HG02973 (cell line): ENCODE measurements at regions not wholly inside any gene's neighbourhood (a gene's known extent, or its start where the extent isn't known, plus 50 kb on each side); places are given as distances from the start of the nearest gene placed in this dataset.
"Not testable (repeated sequence)": the region's sequence is repeated elsewhere in the genome, so short reads cannot be mapped to it uniquely, and the experiment has no call there.

Experiments used
- ATAC-seq: cut with Tn5 transposase; IDR thresholded peaks from one replicate; pipeline ENCODE4 v1.9.1; 2021; ENCODE audit warnings: moderate library complexity; ENCODE audit not compliant: unreplicated experiment

DNA sequence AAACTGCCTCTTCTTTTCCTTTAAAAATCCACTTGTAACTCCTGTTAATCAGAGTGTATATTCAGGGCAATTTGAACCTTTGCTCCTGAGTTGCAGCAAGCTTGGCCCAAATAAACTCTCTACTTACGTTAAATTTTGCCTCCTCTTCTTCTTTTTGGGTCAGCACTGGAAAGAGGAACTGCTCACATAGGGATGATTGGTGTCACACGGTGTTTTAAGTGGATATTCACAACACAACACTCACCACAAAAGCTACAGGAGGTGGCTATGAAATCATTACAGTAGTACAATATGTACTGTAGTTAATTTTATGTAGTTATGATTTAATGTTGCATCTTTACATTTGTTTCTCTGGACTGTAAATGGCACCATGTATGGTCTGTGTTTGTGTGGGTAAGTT is 96.8 kb upstream of the DOCK9 start:
- ATAC-seq = no peak

DNA sequence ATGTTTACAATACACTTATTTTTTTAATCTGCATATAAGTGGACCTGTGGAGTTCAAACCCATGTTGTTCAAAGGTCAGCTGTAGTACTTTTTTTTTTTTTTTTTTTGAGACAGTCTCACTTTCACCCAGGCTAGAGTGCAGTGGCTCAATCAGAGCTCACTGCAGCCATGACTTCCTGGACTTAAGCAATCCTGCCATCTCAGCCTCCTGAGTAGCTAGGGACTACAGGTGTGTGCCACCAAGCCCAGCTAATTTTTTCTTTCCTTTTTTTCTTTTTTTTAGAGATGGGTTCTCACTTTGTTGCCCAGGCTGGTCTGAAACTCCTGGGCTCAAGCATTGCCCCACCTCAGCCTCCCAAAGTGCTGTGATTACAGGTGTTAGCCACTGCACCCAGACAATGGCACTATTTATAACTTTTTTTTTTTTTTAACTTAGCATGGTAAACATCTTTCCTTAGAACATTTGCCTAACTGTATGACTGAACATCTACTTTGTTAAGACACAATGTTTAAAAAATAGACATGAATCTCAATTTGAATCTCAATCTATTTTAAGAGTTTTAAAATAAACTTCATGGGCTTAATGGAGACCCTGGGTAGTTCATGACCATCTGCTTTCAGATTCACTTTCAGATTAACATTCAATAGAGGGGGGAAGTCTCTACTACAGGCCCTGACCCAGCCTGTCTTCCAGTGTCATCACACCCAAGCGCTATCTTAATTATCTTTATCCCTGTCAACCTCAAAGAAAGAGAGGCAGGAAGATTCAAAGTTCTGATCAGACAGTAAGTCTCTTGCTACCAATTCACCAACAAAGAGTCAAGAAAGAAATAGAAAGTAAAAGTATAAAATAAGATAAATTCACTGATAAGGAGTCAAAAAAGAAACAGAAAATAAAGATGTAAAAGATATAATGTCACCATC is 97.7 kb upstream of the DOCK9 start:
- ATAC-seq = peak; percentile 94

DNA sequence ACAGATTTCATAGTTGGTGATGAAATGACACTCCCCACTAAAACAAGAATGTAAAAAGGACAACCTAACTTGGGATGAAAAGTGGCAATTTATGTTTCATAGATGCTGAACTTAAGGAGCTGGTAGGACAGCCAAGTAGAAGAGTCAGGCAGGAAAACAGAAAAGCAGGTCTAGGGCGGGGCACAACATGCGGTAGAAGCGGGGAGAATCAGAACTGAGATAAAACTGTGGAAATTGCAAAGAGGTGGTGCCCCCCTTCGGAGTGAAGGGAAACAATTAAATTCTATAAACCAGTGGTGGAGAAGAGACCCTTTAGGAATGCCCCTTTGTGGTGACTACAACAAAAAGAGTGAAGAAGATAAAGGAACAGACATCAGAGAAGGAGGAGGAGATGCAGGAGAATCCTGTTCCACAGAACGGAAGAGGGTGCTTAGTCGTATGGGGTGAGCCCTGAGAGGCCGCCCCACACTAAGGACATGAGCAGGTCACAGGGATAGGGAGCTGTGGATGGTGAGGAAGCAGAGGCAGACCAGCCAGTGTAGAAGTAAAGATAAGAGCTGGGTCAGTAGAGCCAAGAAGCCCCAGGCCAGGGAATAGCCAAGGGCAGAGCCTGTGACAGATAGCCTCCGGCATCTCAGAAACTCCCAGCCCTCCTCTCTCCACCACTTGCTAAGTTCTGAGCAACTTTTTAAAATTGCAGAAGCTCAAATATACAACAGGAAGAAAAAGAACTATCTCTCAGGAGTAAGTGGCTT is 100.3 kb upstream of the DOCK9 start:
- no peak for ATAC-seq

DNA sequence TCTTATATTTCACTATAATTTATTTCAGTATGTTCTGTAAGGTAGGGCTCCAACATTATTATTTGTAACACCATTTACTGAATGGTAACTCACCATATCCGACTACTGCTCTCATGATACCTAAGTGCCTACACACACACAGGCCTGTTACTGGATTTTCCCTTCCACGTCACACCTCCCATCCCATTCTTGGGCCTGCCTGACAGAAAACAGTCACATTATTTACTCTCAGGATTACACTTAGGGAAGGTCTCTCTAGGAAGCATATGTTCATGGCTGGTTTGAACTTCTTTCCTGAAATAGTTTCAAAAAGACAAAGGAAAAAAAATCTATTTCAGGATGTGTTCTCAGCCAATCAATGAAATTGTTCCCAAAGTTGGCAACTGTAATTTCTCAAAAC is 102.3 kb upstream of the DOCK9 start:
- no peak for ATAC-seq

DNA sequence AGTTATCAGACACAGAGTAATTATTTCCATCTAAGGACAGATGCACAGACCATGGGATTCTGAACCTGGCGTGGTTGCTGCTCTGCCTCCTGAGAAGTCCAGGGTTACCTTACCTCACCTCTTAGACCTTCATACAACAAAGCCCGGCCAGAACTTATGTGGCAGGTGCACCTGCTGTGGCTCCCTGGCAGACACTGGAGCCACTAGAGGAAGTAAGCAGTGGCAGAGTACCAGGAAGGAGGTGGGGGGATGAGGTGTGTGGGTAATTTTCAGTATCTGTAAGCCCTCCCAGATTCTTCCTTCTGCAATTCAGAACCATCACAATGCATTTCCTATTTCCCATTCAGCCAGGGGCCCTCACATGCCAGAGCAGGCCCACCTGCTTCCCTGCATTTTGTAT is 106.1 kb upstream of the DOCK9 start:
- no peak for ATAC-seq

DNA sequence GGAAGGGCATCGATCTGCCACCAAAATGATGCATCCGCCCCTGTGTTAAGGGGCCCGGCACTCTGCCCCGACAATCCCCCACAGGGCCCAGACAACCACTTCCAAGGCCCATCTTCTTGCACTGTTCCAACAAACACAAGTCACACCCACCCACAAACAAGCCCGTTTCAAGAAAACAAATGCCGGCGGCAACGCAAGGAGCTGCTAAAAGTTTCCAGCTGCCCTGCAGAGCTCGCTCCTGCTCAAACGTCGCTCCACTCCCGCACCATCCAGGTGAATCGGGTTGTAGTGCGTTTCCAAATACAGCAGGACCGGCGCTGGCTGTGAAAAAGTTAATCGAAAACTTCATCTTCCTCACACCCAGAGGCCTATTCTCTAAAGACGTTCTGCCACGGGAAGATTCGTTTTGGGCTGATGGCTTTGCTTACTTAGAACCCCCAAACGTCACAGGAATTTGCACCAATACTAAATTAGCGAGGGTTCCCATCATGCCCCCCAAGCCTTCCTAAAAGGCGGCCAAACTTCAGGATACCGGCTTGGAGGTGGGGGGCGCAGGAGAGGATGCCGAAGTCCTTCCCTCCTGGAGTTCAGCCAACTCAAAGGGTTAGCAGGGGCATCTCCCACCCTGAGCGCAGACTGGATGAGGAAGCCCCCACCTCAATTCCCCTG is 107.4 kb upstream of the DOCK9 start:
- ATAC-seq = no peak

DNA sequence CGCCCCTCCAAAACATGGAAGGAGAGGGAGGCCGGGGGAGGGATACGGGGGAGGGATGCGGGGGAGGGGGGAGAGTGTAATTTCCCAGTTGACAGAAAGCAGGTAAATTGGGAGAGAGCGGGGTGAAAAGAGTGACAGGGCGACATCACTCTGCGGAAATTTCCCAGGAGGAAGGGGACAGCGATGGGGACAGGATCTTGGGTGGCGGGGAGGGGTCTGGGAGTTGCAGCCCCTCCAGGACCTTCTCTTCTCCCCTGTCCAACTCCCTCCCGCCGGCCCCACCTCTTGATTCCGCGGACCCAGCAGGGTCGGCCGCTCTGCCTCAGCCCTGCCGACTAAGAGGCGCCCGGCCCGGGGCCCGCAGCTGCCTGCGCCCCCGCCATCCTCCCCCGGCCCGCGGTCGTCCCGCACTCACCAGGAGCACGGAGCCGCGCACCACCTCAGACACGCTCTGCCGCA is 108.0 kb upstream of the DOCK9 start:
- ATAC-seq = no peak

DNA sequence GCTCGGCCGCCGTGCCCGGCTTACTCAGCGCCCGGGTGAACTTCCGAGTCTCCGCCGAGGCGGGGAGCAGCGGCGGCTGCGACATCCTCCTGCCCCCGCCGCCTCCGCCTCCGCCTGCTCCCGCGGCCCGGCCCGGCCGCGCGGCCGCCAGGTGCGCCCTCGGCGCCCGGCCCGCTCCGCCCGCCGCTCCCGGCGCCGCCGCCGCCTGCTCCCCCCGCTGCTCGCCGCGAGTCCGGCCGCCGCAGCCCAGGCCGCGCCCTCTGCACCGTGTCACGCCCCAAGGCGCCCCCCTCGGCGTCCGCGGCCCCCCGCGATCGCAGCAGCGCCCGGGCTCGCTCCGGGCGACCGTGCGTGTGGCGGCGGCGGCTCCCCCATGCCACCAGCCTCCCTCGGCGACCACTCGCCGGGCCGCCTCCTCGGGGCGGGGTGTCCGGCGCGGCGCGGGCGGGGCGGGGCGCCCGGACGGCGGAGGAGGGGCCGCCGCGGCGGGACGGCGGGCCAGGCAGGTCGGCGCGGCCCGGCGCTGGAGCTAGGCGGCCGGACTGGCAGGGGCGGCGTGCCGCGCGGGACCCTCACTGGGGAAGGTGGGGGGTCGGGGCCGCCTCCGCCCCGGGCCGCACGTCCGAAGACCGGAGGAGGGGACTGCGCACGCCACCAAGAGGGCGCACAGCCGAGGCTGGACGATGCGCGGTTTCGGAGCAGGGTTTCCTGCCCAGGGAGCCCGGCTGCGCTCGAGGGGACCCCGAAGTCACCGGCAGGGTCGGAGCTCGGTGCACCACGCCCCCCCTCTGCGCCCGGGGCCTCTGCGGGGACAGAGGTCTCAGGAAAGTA is 108.6 kb upstream of the DOCK9 start:
- ATAC-seq = peak; percentile 46

DNA sequence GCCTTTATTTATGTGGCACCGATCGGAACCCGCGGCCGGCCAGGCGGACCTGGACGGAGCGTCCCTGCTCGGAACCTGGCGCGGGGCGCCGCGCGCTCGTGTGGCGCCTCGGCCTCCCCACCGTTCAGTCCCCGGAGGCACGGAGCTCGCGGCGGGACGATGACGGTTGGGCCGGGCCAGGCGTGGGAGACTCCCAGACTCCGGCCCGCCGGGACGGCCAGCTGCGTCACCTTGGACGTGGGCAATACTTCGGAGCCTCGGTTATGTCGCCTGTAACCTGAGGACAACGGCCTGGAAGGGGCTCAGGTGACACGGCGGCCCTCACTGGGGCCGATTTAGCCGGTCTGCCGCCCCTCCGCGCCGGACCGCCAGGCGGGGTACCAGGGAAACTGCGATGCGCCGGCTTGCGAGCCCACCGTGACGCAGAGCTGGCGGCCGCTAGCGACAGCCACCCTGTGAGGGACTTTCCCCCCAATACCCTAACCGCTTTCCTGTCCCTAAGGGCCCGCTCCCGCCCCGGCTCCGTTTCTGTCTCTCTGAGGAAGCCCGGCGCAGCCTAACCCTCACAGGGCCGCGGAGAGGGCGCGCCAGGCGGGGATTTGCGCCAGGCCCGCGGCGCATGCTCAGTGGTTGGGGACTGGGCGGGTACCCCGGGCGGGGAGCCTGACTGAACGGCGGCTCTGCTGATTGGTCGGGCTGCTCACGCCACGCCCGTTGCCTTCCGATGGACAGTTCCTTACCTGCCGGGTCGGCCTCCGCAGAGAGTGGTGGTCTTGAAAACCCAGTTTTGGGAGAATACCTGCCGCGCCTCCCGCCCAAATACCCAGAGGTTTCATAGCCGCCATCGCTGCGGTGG is 109.5 kb upstream of the DOCK9 start:
- ATAC-seq = peak; percentile 78

DNA sequence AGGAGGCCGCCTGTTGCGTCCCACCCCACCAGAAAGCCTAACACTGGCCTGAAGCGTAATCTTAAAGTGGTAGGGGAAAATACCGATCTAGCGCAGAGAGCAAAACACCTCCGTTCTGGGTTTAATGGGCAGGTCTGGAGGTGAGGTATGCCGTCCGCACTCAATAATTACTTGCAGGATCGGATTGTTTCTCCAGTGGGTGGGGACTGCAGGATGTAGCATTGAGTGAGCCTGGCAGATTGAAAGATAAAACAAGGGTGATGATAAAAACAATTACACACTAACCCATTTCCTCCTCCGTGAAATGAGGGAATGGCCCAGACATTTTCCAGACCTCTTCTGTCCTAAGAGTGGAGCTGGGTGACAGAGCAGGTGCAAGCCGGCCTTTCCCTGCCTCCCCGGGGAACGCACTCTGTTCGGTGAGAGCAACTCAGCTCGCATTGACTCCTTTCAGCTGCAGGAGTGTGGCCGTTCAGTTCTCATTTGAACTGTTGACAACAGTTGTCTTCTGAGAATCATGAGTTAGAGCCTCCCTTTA is 110.2 kb upstream of the DOCK9 start:
- ATAC-seq = peak; percentile 23

DNA sequence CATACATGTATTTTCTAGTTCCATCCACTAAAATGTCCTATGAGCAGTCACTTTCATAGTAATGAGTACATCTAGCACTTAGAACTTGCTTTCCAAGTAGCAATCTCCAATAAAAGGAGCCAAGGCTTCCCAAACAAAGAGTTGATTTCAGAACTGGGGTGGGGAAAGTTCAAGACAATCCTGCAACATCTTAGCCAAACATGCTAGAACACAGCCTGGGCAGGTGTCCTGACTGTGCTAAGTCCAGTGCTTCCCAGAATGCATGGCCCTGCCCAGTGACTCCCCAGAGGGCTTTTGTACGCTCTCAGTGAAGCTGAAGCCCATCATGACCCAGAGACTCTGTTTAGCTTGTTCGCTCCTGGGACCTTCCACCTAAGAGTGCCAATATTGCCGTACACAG is 106.7 kb upstream of the UBAC2 start:
- ATAC-seq = no peak

DNA sequence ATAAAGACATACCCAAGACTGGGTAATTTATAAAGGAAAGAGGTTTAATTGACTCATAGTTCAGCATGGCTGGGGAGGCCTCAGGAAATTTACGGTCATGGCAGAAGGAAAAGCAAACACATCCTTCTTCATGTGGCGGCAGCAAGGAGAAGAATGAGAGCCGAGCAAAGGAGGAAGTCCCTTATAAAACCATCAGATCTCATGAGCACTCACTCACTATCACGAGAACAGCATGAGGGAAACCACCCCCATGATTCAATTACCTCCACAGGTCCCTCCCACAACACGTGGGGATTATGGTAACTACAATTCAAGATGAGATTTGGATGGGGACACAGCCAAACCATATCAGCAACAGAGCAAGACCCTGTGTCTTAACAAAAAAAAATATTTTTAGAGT is 98.8 kb upstream of the UBAC2 start:
- not testable (repeated sequence) for ATAC-seq

DNA sequence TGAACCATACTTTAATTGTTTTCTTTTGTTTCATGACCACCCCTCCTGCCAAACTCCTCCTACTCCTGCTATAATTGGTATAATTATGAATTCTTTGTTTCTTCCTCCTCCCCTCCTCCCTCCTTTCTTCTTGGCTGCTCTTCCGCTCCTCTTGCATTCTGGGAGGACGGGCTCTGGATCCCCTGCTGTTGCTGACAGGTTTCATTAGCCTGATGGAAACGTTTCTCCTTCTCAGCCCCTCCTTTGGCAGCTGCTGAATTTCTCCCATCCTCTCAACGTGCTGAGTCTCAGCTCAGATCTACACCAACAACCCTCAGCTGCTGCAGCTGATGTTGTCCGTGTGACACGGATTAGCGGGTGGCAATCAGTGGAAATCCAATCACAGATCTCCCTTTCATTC is 97.1 kb upstream of the UBAC2 start:
- ATAC-seq = no peak

DNA sequence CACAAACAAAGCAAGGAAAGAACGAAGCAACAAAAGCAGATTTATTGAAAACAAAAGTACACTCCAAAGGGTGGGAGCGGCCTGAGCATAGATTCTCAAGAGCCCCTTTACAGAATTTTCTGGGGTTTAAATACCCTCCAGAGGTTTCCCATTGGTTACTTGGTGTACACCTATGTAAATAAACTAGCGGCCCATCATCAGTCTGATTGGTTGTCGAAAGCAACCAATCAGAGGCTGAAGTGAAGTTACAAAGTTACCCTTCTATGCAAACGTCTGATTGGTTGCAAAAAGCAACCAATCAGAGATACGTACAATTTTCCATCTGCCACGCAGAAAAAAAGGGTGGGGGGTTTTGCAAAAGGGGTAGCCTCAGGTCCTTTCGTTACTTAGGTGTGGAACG is 96.3 kb upstream of the UBAC2 start:
- ATAC-seq = no peak

DNA sequence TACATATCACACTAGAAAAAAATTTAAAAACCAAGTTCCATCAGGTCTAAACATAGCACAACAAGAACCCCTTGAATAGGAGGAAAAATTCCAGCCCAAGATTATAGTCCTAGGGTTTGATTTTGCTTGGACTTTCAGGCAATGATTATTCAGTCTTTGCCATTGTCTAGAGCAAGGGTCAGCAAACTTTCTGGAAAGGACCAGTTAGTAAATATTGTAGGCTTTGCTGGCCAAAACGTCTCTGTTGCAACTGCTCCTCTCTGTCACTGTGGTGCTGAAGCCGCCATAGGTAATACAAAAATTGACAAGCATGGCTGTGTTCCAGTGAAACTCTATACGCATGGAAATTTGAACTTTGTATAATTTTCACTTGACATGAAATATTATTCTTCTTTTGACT is 95.5 kb upstream of the UBAC2 start:
- ATAC-seq = no peak

DNA sequence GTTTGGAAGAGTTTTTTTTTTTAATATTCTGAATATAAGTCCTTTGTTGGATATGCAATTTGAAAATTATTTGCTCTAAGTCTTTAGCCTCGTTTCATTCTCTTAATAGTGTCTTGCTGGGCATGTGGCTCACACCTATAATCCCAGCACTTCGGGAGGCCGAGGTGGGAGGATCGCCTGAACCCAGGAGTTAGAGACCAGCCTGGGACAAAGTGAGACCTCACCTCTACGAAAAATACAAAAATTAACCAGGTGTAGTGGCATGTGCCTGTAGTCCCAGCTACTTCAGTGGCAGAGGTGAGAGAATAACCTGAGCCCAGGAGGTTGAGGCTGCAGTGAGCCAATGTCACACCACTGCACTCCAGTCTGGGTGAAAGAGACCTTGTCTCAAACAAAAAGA is 87.3 kb upstream of the UBAC2 start:
- no peak for ATAC-seq

DNA sequence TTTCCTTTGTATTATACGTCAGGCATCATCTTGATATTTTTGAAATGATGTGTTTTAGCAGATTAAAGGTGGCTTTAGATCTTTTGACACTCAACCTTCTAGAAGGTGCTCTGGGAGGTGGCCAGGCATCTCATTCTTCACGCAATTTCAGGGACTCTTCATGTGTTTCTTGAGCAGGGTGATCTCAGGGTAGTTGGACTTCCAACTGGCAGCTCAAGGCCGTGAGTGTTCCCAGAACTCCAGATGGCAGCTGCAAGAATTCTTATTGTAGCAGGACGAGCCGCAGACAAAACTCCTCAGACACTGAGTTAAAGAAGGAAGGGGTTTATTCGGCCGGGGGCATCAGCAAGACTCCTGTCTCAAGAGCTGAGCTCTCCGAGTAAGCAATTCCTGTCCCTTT is 82.5 kb upstream of the UBAC2 start:
- no peak for ATAC-seq

DNA sequence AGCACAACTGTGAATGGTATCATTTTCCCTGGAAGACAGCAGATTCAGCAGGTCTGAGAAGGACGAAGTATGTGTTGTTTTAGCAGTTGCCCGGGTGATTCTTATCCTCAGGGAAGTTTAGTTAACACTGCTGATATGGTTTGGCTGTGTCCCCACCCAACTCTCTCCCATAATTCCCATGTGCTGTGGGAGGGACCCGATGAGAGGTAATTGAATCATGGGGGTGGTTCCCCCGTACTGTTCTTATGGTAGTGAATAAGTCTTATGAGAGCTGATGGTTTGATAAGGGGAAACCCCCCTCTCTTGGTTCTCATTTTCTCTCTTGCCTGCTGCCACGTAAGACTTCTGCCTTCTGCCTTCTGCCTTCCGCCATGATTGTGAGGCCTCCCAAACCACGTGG is 81.0 kb upstream of the UBAC2 start:
- ATAC-seq = no peak

DNA sequence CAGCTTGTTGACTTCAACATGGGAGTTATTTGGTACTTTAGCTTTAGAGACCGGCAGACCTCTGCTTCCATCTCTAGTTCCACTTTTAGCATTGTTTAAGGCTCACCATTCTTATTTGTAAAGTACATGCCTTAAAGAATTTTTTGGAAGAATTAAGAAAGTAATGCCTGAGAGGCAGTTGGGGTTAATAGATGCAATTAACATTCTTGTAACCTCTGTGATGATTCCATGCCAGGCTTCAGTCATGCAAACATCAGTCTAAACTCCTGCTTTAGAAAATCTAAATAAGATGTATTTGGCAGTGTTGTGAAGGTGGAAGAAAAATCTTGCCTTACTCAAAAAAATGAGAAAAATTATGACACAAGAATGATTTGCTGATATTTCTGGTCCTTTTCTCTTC is 79.9 kb upstream of the UBAC2 start:
- ATAC-seq = no peak

DNA sequence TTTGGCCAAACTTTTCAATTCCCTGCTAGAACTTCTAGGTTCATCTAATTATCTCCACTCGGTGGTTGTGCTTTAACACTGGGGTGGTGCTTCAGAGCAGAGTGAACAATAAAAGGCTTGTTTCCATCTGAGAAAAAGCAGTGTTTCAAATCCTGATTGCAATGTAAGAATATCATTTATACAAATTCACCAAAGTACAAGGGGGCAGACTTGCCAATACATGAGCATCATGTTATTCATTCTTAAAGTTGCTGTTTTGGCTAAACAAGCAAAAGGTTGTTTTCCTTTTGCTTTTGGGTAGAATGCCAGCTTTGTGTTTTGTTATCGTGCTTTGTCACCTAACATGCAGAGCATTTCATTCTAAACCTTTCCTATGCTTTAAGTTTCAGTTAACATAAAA is 78.5 kb upstream of the UBAC2 start:
- peak; percentile 6 for ATAC-seq
